GM21367 (cell line): ENCODE measurements at regions not wholly inside any gene's neighbourhood (a gene's known extent, or its start where the extent isn't known, plus 50 kb on each side); places are given as distances from the start of the nearest gene placed in this dataset.
A peak's percentile ranks its signal among the peaks of the same experiment; 100 is the strongest.

Source experiments
- ATAC-seq: cut with Tn5 transposase; IDR thresholded peaks from one replicate; pipeline ENCODE4 v1.9.1; 2021; ENCODE audit not compliant: unreplicated experiment

GRCh38 chr10:60444494-60445064 is 54.9 kb upstream of the ANK3 start:
- no peak for ATAC-seq

DNA sequence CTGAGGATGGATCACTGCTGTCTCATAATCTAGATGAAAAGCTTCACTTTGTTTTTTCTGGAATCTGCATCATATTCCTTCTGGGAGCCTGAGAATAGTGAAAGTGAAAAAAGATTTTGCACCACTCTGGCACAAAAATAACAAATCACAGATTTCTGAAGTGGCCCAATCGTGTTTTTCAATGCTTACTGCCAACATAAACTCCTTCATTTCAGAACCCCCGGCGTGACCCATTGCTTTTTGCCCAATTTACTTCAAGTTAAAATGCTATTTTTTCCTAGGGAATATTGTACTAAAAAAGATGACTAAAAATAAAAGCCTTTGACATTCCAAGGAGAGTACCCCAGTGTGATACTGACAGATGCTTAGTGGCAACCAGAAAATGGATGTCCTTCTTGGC is 53.7 kb upstream of the ANK3 start:
- no peak for ATAC-seq

- peak; percentile 55 for ATAC-seq
These were observed 51.8 kb upstream of the ANK3 start for GRCh38 chr10:60441515-60441914.

GRCh38 chr10:60439641-60440040 is 50.0 kb upstream of the ANK3 start:
- ATAC-seq = no peak
